Ovary (tissue), 3 donors: ENCODE measurements at regions not wholly inside any gene's neighbourhood (a gene's known extent, or its start where the extent isn't known, plus 50 kb on each side); places are given as distances from the start of the nearest gene placed in this dataset.

ENCODE experiments used
- CTCF ChIP-seq, 3 donors: fragments of 450-650 bp in 2 of 3; fragments of 200-600 bp in 1 of 3; IDR thresholded peaks; one replicate each; pipeline versions ENCODE4 v1.5.1 to v1.8.0; 2016 to 2022; ENCODE audit warnings: antibody characterized with exemption in 3 of 3, mild to moderate bottlenecking in 1 of 3
- POLR2A ChIP-seq: fragments of 450-650 bp; IDR thresholded peaks from one replicate; pipeline ENCODE4 v1.6.1; 2017; ENCODE audit warnings: antibody characterized with exemption, mild to moderate bottlenecking, moderate library complexity
- donor health status: DM: no; HTN: no; CAD: no.

GRCh38 chr6:18672852-18673251, 285.7 kb downstream of the RNF144B start:
- TF ChIP-seq POLR2A (no peak), CTCF (IDR thresholded peaks at IDR 0.05) (no peak)
